ENCODE measurements at regions not wholly inside any gene's neighbourhood (a gene's known extent, or its start where the extent isn't known, plus 50 kb on each side); places are given as distances from the start of the nearest gene placed in this dataset.

GRCh38 chr2:37868866-37869265, 56.2 kb upstream of the RMDN2 start:
- peak in 2 of 3 donors; percentile 31 to 45 for DNase-seq

DNA sequence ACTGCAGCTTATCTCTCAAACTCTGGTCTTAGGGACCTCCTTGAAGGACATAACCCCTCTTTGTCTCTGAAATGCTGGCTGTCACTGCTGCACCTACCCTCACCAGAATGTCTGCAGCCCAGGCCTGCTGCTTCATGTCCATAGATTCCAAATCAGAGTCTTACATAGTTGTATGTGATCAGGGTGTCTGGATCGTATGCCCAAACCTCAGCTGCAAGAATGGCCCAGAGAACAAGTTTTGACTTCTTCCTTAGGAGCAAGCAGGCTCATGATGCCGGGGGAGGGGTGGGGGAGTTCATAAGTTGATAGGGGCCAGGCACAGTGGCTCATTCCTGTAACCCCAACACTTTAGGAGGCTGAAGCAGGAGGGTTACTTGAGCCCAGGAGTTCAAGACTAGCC, 55.8 kb upstream of the RMDN2 start:
- DNase-seq, result no peak

DNA sequence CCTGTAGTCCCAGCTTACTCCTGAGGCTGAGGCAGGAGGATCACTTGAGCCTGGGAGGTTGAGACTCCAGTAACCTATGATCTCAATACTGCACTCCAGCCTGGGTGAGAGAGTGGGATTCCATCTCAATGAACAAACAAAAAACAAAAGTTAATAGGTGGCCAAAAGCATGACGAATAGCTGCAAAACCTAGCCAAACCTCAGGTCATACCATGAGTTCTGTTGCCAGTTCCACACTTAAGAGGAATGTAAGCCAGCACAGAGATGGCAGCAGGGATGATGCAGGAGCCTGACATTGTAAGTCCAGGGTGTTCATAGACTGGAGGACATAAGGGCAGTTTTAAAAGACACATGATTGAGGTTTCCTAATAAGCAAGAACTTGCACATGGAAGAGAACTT, 55.3 kb upstream of the RMDN2 start:
- DNase-seq, result no peak

- no peak for DNase-seq
These were observed 54.3 kb upstream of the RMDN2 start for GRCh38 chr2:37870829-37871228.

GRCh38 chr2:37871456-37872191, 53.5 kb upstream of the RMDN2 start:
- peak; percentile 70 to 96 (median 93) for DNase-seq

- DNase-seq, result no peak
These were observed 52.8 kb upstream of the RMDN2 start for GRCh38 chr2:37872192-37872750.

GRCh38 chr2:37873229-37873628, 51.9 kb upstream of the RMDN2 start:
- DNase-seq, result no peak

DNA sequence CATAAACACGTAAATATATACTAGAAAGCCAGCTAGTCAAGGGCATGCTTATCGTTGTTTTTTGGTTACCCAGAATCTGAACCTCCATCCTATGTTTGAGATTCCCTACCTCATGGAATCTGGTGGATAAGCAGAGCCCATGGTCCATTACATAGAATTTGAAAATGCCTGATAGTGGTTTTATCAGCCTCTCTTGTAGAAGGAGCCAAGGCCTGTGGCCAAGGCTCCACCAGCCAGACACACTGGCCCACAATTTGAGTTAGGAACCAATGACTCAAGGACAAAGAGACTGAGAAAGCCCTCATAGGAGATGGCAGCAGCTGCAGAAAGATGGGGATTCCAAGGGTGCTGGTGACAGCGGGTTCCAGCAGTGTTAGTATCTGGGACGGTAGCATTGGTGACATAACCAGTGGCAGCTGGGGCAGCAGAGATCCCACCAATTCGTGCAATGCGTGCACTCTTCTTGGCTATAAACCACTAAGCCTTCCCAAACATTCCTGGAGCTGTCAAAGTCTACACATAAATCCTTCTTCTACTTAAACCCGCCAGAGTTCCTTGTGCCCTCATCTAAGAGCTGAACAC, 51.2 kb upstream of the RMDN2 start:
- DNase-seq, result no peak

GRCh38 chr2:37874470-37874869, 50.6 kb upstream of the RMDN2 start:
- DNase-seq, result no peak

Measured in suppressor macrophage treated with lipopolysaccharide for 1 hour (primary cell).